Erythroblast (primary cell): ENCODE measurements at regions not wholly inside any gene's neighbourhood (a gene's known extent, or its start where the extent isn't known, plus 50 kb on each side); places are given as distances from the start of the nearest gene placed in this dataset.
"Not testable (repeated sequence)": the region's sequence is repeated elsewhere in the genome, so short reads cannot be mapped to it uniquely, and the experiment has no call there.

Experiments
- DNase-seq, 2 experiments: peaks; one replicate each; lab custom pipeline; 2025; lab: John Stamatoyannopoulos, UW
- GATA1 ChIP-seq: IDR thresholded peaks from 2 replicates; pipeline ENCODE4 v1.6.1; 2011; ENCODE audit warnings: low read depth, mild to moderate bottlenecking, control low read depth, low read length, moderate library complexity
- POLR2A ChIP-seq: IDR thresholded peaks from 2 replicates; pipeline ENCODE4 v1.6.1; 2011; ENCODE audit warnings: mild to moderate bottlenecking, low read length

GRCh38 chr6:128725271-128726233, 157.4 kb upstream of the LAMA2 start:
- TF ChIP-seq POLR2A (no peak), GATA1 (no peak)
- peak; percentile 7 to 42 for DNase-seq

DNA sequence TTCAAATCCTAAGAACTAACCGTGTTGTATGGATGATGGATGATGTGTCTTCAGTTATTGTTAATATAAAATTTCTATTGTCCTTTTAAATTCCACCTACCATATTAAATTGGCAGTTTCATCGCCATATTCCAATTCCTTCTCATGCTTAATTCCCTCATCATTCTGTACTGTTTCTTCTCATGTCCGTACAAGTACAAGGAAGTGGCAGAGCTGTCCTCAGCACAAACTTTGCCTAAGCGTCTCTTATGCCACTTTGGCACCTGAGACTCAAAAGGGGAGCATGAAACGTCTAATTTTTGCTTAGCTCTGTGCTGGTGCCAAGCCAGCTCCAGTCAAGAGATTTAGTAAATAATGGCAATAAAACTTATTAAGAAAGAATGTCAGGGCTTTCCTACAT, 158.2 kb upstream of the LAMA2 start:
- DNase-seq: no peak
- TF ChIP-seq POLR2A (no peak), GATA1 (no peak)

DNA sequence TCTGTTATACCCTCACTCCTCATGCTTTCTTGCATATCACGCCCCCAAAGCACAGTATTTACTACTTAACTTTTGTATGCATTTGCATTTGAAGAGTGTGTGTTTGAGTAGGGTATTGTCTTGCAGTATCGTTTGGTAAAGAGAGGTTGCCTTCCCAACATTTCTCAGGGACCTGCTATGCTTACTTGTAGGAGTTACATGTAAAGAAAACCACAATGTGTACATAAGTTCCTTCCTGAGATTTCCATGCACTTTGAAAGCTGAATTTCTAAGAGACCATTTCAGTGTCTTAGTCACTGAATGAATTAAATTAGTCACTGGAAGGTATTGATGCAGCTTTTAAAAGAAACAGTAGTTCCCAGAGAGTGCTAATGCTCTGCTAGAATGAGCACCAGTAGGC, 159.3 kb upstream of the LAMA2 start:
- DNase-seq: no peak
- TF ChIP-seq POLR2A (no peak), GATA1 (no peak)

DNA sequence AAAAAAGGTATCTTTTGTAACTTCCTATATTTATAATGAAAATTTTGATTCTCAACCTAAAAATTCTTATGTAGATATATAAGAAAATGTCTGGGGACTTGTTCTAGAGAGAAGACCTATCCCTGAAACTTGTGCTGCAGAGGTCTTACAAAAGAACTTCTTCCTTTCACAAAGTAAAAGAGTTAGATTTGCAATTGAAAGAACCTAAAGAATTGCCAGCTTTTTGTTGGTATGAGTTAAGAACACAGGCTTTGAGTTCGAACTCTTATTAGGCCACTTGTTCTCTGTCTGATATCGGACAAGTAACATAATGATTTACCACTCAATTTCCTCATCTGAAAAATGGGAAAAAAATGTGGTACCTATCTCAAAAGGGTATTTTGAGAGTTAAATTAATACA, 162.0 kb upstream of the LAMA2 start:
- no peak for DNase-seq
- no peak for TF ChIP-seq GATA1
- no peak for TF ChIP-seq POLR2A

DNA sequence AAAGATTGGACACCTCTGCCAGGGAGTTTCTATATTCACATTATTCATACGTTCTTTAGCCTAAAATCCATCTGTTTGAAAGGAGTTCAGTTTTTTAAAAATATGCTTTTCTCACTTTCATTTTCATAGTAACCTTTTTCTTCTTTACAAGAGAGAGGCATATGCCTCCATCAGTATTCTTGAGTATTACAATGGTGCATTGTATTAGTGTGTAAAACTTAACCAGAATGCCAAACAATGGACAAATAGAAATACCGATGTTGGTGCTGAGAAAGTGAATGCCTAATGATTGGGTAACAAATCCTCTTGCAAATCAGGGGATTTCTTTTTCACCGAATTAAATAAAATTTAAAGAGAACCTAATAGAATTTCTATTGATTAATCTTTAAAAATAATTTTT, 163.2 kb upstream of the LAMA2 start:
- no peak for TF ChIP-seq POLR2A
- no peak for TF ChIP-seq GATA1
- no peak for DNase-seq

GRCh38 chr6:128713461-128713860, 169.5 kb upstream of the LAMA2 start:
- DNase-seq: no peak
- TF ChIP-seq POLR2A (no peak), GATA1 (no peak)

DNA sequence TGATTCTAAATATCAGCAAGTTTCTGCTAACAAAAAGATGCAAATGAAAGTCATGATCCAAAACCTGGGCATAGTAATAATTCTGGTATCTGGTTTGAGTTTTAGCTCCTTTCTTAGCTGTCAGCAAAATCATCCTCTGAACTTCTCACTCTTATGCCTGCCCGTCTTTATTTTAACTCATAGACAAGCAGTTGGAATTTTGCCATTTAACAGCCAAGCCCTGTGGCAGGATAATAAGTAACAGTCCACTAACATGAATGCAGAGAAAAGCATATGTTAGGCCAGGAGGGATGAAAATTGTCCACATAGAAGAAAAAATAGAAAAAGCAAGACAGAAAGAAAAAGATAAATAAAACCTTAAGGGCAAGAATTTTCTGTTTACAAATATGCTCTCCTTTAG, 170.0 kb upstream of the LAMA2 start:
- DNase-seq: no peak
- TF ChIP-seq GATA1: no peak
- TF ChIP-seq POLR2A: no peak

DNA sequence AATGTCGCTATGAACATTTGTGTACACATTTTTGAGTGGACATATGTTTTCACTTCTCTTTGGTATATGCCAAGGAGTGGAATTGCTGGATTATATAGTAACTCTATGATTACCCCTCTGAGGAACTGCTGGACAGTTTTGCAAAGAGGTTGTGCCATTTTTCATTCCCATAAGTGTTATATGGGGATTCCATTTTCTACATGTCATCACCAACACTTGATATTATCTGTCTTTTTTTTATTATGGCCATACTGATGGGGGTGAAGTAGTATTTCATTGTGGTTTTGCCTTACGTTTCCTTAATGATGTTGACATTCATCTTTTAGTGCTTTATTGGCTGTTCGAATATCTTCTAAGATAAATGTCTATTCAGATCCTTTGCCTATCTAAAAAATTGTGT, 171.8 kb upstream of the LAMA2 start:
- TF ChIP-seq GATA1 (no peak), POLR2A (no peak)
- no peak for DNase-seq

DNA sequence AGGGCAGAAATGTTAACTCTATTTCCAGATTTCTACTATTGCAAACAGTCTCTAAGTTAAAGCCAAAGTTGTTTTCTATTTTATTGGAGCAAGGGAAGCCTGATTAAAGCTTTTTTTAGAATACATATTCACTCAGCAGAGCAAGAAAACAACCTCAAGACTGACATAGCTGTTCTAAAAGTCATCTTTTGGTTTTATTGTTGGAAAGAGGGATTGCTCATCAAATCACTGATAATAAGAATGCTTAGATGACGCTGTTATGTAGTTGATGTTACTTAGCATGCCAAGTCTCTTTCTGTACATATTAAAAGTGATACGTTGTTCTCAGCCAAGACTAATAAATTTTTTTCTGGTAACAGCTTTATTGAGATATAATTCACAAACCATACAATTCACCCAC, 172.6 kb upstream of the LAMA2 start:
- no peak for DNase-seq
- no peak for TF ChIP-seq GATA1
- TF ChIP-seq POLR2A: no peak

- TF ChIP-seq GATA1 (no peak), POLR2A (no peak)
- DNase-seq: no peak
These were observed 178.3 kb upstream of the LAMA2 start for GRCh38 chr6:128704601-128705000.

DNA sequence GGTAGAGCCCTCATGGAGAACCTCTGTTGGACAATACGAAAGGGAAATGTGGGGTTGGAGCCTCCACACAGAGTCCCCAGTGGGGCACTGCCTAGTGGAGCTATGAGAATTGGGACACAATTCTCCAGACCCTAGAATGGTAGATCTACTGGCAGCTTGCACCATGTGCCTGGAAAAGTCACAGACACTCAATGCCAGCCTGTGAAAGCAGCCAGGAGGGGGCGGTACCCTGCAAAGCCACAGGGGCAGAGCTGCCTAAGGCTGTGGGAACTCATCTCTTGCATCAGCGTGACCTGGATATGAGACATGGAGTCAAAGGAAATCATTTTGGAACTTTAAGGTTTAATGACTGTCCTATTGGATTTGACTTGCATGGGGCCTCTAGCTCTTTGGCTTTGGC, 179.1 kb upstream of the LAMA2 start:
- DNase-seq: not testable (repeated sequence)

DNA sequence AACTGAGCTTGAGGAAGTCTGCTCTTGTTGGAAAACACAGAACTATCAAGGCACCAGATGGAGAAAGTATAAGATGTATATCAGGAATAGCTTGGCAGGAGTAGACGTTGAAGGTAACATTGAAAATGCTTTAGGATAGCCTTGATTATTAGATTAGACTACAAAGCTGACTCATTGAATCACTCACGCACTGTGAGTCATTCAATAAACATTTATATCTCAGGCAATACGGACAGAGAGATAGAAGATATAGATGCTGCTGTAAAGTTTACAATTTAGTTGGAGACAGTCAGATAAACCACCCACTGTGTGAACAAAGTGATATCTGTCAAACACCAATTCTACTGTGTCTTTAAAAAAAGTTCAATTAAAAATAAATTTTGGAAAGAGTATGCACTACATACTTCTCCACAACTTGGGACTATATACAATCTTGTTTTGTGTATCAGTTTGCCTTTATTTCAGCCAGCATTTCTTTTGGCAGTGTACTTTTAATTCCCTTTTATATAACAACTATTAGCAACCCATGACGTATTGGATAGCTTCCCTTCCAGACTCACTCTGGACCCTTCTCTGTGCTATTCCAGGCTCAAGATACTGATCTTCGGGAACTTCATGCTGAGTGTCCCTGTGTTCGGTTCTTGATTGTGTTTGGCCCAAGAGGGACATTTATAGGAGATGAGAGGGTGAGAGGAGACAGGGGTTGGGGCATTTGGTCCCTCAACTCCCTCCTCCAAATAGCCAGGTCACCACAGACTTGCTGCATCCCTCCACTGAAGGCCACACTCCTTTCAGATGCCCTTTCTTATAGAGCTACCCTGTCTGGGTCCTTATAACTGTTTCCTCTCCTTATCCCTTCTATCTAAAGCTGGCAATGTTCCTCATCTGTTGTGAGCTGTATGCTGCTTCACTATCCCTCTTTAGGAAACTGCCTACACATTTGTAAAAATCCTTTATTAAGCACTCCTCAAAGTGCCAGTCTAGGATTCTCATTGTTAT, 176.6 kb upstream of the PTPRK start:
- TF ChIP-seq GATA1: no peak
- no peak for TF ChIP-seq POLR2A
- no peak for DNase-seq

DNA sequence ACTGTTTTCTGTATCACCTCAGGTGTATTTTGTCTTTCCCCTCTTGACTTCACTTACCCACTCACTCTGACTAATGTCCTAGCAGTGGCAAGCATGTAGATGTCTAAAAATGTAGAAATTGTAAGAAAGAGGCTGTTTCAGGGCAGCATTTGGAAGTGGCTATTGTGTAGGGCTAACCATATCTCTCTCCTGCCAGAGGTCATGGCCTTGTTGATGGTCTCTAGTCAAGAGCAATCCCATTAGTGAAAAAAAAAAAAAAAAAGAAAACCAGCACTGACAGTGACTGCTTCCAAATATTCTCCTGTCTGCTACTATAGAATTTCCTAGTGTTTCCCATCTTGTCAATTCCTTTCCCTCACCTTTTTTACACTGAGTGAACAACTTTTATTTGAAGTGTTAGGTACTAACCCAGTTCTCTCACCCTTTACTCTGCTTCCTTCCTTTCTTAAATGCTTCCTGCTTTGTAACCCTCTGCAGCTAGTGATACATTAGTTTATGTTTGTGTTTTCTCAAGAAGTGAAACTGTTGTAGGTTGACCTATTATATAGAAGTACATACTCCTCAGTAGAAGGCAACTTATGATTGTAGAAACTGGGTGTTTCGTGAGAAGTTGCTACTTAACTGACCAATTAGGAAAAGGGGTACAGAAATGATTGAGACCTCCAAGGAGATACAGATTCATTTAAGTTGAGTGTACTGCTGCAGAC, 174.1 kb upstream of the PTPRK start:
- TF ChIP-seq POLR2A (no peak), GATA1 (no peak)

More for the DNA sequence above, 174.1 kb upstream of the PTPRK start:
- DNase-seq: no peak
